ENCODE measurements at regions not wholly inside any gene's neighbourhood (a gene's known extent, or its start where the extent isn't known, plus 50 kb on each side); places are given as distances from the start of the nearest gene placed in this dataset.

DNA sequence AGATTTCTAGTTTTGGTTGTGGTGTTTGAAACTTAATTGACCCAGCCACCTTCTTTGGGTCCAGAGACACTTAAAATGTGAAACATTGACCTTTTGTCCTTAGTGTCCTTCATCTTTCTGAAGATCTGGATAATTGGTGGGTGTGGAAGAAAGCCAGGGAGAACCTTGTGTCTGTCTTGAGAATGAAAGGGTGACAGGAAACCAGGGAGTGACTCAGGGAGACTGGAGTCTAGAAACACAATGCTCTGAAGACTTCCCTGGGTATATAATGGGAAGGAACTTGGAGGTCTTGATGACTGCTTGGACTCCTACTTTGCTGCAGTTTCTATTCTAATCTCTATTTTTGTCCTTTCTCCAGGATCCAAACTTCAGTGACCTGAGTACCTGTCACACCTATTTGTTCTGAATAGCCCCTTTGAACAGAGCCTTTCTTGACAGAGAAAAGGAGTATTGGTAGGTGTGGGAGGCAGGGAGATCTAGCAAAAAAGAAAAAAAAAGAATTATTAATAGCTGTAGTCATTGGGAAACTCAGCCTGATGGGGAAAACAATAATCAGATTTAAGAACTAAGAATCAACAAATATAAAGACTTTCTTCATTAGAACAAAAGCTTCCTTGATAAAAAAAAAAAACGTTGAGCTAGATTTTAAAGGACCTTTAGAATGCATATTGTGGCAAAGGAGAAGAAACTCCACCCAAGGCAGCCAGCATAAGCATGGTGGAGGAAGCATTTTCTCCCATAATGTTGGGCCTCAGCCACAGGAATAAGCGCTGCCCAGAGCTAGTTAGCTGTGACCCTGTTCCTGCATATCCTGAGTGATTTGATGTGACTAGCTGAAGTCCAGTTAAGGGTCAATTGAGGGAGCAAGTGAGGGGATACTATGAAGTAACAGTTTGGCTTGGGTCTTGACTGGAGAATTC lies 77.9 kb upstream of the HOXC13 start:
- Histone ChIP-seq H3K27ac (peak overlapping the region in 1 of 2 experiments; percentile 16; a peak in 1 of 6 replicates), H3K4me1 (peaks cover 17% of the 10 kb centered on the region), H3K4me2 (no peak overlapping the region), H3K9me3 (no peaks in the 10 kb centered on the region), H3K4me3 (no peak overlapping the region)
- ATAC-seq, result no peak
- no peak for FAIRE-seq
- TF ChIP-seq, protein P1, sequence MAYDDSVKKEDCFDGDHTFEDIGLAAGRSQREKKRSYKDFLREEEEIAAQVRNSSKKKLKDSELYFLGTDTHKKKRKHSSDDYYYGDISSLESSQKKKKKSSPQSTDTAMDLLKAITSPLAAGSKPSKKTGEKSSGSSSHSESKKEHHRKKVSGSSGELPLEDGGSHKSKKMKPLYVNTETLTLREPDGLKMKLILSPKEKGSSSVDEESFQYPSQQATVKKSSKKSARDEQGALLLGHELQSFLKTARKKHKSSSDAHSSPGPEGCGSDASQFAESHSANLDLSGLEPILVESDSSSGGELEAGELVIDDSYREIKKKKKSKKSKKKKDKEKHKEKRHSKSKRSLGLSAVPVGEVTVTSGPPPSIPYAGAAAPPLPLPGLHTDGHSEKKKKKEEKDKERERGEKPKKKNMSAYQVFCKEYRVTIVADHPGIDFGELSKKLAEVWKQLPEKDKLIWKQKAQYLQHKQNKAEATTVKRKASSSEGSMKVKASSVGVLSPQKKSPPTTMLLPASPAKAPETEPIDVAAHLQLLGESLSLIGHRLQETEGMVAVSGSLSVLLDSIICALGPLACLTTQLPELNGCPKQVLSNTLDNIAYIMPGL (CRISPR knock-in tag; IDR thresholded peaks at IDR 0.05; ENCODE audit: borderline replicate concordance), result no peak
- no peak for TF ChIP-seq KDM1A (IDR thresholded peaks at IDR 0.05; ENCODE audit: low read depth)
- no peak for TF ChIP-seq TFCP2L1 (CRISPR knock-in tag; IDR thresholded peaks at IDR 0.05)
- no peak for TF ChIP-seq RNF2 (IDR thresholded peaks at IDR 0.05; ENCODE audit: borderline replicate concordance, low read depth)
- TF ChIP-seq ZFP36 (IDR thresholded peaks at IDR 0.05; ENCODE audit: borderline replicate concordance, partially characterized antibody), result no peak
- TF ChIP-seq TP53 (CRISPR knock-in tag; IDR thresholded peaks at IDR 0.05), result no peak
- TF ChIP-seq HOXA7 (CRISPR knock-in tag; IDR thresholded peaks at IDR 0.05), result no peak
- TF ChIP-seq, protein P2, sequence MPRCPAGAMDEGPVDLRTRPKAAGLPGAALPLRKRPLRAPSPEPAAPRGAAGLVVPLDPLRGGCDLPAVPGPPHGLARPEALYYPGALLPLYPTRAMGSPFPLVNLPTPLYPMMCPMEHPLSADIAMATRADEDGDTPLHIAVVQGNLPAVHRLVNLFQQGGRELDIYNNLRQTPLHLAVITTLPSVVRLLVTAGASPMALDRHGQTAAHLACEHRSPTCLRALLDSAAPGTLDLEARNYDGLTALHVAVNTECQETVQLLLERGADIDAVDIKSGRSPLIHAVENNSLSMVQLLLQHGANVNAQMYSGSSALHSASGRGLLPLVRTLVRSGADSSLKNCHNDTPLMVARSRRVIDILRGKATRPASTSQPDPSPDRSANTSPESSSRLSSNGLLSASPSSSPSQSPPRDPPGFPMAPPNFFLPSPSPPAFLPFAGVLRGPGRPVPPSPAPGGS (IDR thresholded peaks at IDR 0.05), result no peak
- no peak for TF ChIP-seq SREBF2 (IDR thresholded peaks at IDR 0.05)
- no peak for TF ChIP-seq NR3C1 (IDR thresholded peaks at IDR 0.05)
- no peak for TF ChIP-seq JUN (IDR thresholded peaks at IDR 0.05)
- 53% methylated on average over 2 of the region's 2 CpGs for WGBS (ENCODE audit: missing lambda C conversion rate)
- CTCF ChIA-PET, result interaction anchor here (0.7 to 1.4 kb wide), 3 partner anchors 8 to 104 kb away, joined by 3 to 5 read pairs (median 3); no protein-coding TSS in a partner anchor
- no peak for DNase-seq (ENCODE audit: low read depth in 1 of 2, low spot score in 1 of 2)
- POLR2A ChIA-PET, result no interaction called here

DNA sequence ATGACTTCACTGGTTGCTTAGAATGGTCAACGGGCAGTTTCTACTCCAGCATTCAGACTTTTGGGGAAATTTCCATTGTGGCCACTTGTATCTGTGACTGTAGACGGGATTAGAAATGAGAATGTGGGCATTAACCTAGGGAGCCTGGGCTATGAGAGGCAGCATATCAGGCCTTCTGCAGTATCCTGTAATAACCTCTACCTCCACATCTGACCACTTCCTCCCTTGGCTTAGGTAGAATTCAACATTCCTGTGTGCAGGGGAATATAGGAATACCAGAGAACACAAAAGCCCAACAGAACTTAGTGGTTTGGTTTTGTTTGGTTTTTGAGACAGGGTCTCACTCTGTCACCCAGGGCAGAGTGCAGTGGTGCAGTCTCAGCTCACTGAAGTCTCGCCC lies 76.4 kb upstream of the HOXC13 start:
- FAIRE-seq (no peak), DNase-seq (ENCODE audit: low read depth in 1 of 2, low spot score in 1 of 2) (no peak), ATAC-seq (no peak)
- WGBS (ENCODE audit: missing lambda C conversion rate), result 53% methylated on average over 3 of the region's 3 CpGs
- ChIA-PET POLR2A (no interaction called here), CTCF (interaction anchor here (1.4 to 1.7 kb wide), 2 partner anchors 10 to 12 kb away, joined by 4 to 5 read pairs; no protein-coding TSS in a partner anchor)
- TF ChIP-seq JUNB (IDR thresholded peaks at IDR 0.05), result no peak
- no peak for TF ChIP-seq MAZ (IDR thresholded peaks at IDR 0.05; ENCODE audit: borderline replicate concordance, low read depth, low read length)
- TF ChIP-seq, protein P3, sequence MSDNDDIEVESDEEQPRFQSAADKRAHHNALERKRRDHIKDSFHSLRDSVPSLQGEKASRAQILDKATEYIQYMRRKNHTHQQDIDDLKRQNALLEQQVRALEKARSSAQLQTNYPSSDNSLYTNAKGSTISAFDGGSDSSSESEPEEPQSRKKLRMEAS (IDR thresholded peaks at IDR 0.05), result no peak
- no peak for TF ChIP-seq HEYL (CRISPR knock-in tag; IDR thresholded peaks at IDR 0.05)
- TF ChIP-seq EHF (CRISPR knock-in tag; IDR thresholded peaks at IDR 0.05), result no peak
- TF ChIP-seq POLR2A (IDR thresholded peaks at IDR 0.05; ENCODE audit: low read length), result no peak
- TF ChIP-seq CHD4 (IDR thresholded peaks at IDR 0.05; ENCODE audit: borderline replicate concordance), result no peak
- TF ChIP-seq POLR2AphosphoS2 (conservative IDR thresholded peaks at IDR 0.05; ENCODE audit: low read length), result no peak
- TF ChIP-seq GATA3 (IDR thresholded peaks at IDR 0.05; ENCODE audit: borderline replicate concordance), result no peak
- no peak for TF ChIP-seq MYC (IDR thresholded peaks at IDR 0.05; ENCODE audit: borderline replicate concordance, low read length)
- Histone ChIP-seq H3K4me2 (no peak overlapping the region; the same call in 2 of the 3 replicates), H3K9me3 (no peaks in the 10 kb centered on the region), H3K27ac (peak overlapping the region; percentile 42 to 46; a peak in 2 of 6 replicates), H3K4me3 (no peak overlapping the region), H3K4me1 (peaks cover 26% of the 10 kb centered on the region)

All from A549 (cell line).